Neutrophil (primary cell): ENCODE measurements at regions not wholly inside any gene's neighbourhood (a gene's known extent, or its start where the extent isn't known, plus 50 kb on each side); places are given as distances from the start of the nearest gene placed in this dataset.

ENCODE experiments used
- H3K27ac ChIP-seq: fragments of 200-600 bp; sonication (generic); 2 replicates; pipeline ENCODE4 v1.5.1; 2016; ENCODE audit warnings: mild to moderate bottlenecking, moderate library complexity
- H3K27me3 ChIP-seq: fragments of 200-600 bp; sonication (generic); 2 replicates; pipeline ENCODE4 v1.6.0; 2016; ENCODE audit warnings: mild to moderate bottlenecking
- H3K36me3 ChIP-seq: fragments of 200-600 bp; sonication (generic); 2 replicates; pipeline ENCODE4 v1.5.1; 2017
- H3K4me1 ChIP-seq, 2 experiments: fragments of 200-600 bp in 1 of 2; sonication (generic) in 1 of 2; 1 replicate in 1 of 2; 2 replicates in 1 of 2; pipeline versions ENCODE4 v1.5.1 to v1.6.1; 2013 to 2016; ENCODE audit warnings: low read depth in 1 of 2, low read length in 1 of 2, mild to moderate bottlenecking in 1 of 2, moderate library complexity in 1 of 2; ENCODE audit not compliant: control insufficient read depth in 1 of 2, insufficient read depth in 1 of 2
- H3K4me3 ChIP-seq, 2 experiments: fragments of 200-600 bp in 1 of 2; sonication (generic) in 1 of 2; 1 replicate in 1 of 2; 2 replicates in 1 of 2; pipeline ENCODE4 v1.5.1; 2013 to 2016; ENCODE audit warnings: low read depth in 1 of 2, low read length in 1 of 2, mild to moderate bottlenecking in 1 of 2, moderate library complexity in 1 of 2
- H3K9me3 ChIP-seq: fragments of 200-600 bp; sonication (generic); 2 replicates; pipeline ENCODE4 v1.5.1; 2016
- TF ChIP-seq, protein P1 (sequence below): fragments of 200-600 bp; sonication (generic); IDR thresholded peaks from 2 replicates; pipeline ENCODE4 v1.5.1; 2016; ENCODE audit warnings: antibody characterized with exemption

DNA sequence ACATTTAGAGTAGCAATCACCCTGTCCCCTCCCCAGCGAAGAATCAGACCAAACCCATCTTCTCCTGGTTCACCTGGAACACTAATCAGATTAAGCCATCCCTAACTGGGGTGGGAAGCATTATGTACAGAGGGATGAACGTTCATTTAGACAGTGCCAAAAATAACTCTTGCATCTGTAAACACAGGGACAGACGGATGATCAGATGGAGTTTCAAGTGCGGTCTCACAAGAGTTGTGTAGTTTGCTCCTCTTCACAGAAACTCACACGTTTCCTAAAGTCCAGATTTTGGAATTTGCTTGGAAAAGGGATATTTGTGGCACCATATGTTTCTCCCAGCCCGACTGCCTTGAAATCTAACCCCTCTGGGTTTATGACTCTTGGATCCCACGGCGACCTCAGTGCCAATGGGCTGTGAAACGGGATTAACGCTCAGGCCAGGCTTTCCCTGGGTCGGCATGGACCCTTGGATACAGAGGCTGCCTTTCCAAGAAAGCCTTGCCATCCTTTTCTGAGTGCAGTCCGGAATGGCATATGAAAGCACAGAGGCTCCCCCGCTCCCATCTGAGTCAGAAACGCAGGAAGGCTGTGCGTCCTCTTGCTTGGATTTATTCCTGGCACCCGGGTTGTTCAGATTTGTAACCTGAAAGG, 293.2 kb upstream of the HABP2 start:
- no peaks in the 10 kb centered on the region for H3K36me3 ChIP-seq
- no peaks in the 10 kb centered on the region for H3K9me3 ChIP-seq
- TF ChIP-seq, protein P1, sequence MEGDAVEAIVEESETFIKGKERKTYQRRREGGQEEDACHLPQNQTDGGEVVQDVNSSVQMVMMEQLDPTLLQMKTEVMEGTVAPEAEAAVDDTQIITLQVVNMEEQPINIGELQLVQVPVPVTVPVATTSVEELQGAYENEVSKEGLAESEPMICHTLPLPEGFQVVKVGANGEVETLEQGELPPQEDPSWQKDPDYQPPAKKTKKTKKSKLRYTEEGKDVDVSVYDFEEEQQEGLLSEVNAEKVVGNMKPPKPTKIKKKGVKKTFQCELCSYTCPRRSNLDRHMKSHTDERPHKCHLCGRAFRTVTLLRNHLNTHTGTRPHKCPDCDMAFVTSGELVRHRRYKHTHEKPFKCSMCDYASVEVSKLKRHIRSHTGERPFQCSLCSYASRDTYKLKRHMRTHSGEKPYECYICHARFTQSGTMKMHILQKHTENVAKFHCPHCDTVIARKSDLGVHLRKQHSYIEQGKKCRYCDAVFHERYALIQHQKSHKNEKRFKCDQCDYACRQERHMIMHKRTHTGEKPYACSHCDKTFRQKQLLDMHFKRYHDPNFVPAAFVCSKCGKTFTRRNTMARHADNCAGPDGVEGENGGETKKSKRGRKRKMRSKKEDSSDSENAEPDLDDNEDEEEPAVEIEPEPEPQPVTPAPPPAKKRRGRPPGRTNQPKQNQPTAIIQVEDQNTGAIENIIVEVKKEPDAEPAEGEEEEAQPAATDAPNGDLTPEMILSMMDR: no peak
- H3K27me3 ChIP-seq: no peaks in the 10 kb centered on the region
- no peak overlapping the region for H3K27ac ChIP-seq
- no peak overlapping the region for H3K4me3 ChIP-seq
- no peaks in the 10 kb centered on the region for H3K4me1 ChIP-seq

DNA sequence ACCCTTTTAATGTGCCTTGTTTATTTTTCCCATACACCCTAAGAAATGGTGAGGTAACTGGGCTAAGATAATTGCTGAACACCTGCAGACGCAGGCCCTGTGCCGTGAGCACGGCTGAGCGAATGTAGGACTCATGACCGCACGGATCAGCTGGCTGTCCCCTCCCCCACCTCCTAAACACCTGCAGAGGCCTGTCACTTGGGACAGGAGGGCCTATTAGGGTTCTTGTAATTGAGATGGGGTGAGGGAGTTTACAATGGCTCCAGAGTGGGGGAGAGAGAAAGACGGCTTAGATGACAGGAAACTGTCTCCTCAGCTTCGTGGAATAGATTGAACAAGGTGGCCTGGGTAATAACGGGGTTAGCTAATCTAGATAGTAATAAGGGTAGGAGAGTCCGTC, 291.7 kb upstream of the HABP2 start:
- Histone ChIP-seq H3K36me3 (no peaks in the 10 kb centered on the region), H3K4me3 (no peak overlapping the region), H3K9me3 (no peaks in the 10 kb centered on the region), H3K27me3 (no peaks in the 10 kb centered on the region), H3K27ac (no peak overlapping the region), H3K4me1 (no peaks in the 10 kb centered on the region)
- TF ChIP-seq, protein P1: no peak

DNA sequence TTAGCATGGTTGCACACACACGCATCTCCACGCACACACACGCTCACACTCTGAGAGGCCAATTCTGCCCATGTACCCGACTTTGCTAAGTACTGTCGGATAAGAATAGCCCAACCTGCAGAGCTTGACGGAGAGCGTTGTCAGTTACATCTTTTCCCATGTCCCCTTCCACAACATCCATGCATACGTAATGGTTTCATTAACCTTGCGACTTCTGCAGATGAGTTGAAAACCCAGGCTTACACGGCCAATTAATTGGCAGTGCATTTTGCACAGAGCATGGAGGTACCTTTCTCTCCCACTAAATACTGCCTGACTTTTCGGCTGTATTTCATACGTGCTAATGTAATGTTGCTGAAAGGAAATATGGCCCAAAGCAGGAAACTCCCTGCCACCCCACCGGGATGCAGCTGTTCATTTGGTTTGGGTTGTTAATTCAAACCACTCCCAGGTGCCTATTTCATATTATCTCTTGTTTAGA, 291.2 kb upstream of the HABP2 start:
- TF ChIP-seq, protein P1: no peak
- no peak overlapping the region for H3K4me3 ChIP-seq

DNA sequence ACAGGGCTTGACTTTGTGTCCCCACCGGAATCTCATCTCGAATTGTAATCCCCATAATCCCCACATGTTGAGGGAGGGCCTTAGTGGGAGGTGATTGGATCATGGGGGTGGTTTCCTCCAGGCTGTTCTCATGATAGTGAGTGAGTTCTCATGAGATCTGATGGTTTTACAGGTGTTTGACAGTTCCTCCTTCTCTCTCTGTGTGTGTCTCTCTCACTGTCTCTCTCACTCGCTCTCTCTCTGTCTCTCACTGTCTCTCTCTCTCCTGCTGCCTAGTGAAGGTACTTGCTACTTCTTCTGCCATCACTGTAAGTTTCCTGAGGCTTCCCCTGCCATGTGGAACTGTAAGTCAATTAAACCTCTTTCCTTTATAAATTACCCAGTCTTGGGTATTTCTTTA, 289.8 kb upstream of the HABP2 start:
- Histone ChIP-seq H3K4me1 (no peaks in the 10 kb centered on the region), H3K4me3 (no peak overlapping the region), H3K27ac (no peak overlapping the region), H3K36me3 (no peaks in the 10 kb centered on the region), H3K27me3 (no peaks in the 10 kb centered on the region), H3K9me3 (no peaks in the 10 kb centered on the region)
- TF ChIP-seq, protein P1: no peak

More for the DNA sequence above, 291.2 kb upstream of the HABP2 start:
- no peaks in the 10 kb centered on the region for H3K36me3 ChIP-seq
- H3K27me3 ChIP-seq: no peaks in the 10 kb centered on the region
- H3K9me3 ChIP-seq: no peaks in the 10 kb centered on the region
- no peak overlapping the region for H3K27ac ChIP-seq
- no peaks in the 10 kb centered on the region for H3K4me1 ChIP-seq

DNA sequence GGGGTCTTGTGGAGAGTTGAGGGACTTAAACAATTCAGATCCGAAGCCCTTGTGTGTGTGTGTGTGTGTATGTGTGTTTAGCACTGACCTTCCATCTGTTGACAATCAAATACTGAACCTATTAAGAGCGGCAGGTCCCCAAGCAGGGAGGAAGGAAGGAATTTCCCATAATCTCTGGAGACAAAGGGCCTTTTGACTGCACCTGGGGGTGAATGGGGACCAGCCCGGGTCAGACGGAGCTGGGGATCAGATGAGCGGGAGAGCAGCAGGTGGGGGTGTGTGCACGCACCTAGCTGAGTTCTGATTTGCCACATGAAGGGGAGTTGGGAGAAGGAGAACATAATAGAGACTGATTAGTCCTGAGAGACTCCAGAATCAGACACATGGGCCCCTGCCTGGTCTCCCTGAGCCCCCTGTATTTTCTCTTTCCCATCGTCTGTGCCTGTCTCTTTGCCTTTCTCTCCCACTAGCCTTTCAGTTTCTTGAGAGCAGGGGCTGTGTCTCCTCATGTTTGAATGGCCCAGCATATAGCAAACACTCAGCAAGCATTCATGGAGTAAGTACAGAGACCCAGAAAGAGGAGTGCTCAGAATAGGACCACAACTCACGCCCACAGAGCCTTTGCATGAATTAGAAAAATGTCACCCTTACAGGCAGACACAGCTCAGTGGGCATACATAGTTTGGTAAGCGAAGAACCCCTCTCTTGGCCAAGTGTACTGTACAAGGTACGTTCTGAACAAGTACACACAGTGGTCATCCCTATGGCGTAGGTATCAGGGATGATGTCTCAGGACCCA, 288.3 kb upstream of the HABP2 start:
- H3K27ac ChIP-seq: no peak overlapping the region
- H3K4me3 ChIP-seq: no peak overlapping the region
- no peaks in the 10 kb centered on the region for H3K9me3 ChIP-seq
- TF ChIP-seq, protein P1: no peak
- no peaks in the 10 kb centered on the region for H3K27me3 ChIP-seq
- H3K36me3 ChIP-seq: no peaks in the 10 kb centered on the region
- no peaks in the 10 kb centered on the region for H3K4me1 ChIP-seq
